ENCODE measurements at regions not wholly inside any gene's neighbourhood (a gene's known extent, or its start where the extent isn't known, plus 50 kb on each side); places are given as distances from the start of the nearest gene placed in this dataset.

- Mint-ChIP-seq H3K4me3 (ENCODE audit: unreplicated experiment) (no peak overlapping the region), H3K27ac (ENCODE audit: unreplicated experiment) (peak overlapping the region; percentile 1), H3K27me3 (ENCODE audit: low read depth, unreplicated experiment) (no peaks in the 10 kb centered on the region), H3K36me3 (ENCODE audit: low read depth, unreplicated experiment) (no peaks in the 10 kb centered on the region), H3K4me1 (ENCODE audit: low read depth, unreplicated experiment) (peaks cover 2% of the 10 kb centered on the region), H3K9me3 (ENCODE audit: unreplicated experiment) (no peaks in the 10 kb centered on the region)
- H2AFZ ChIP-seq (ENCODE audit: low read depth, low read length), result peak overlapping the region; percentile 63
- no peaks in the 10 kb centered on the region for H3K79me2 ChIP-seq (ENCODE audit: insufficient read depth, low read length)
- no peak overlapping the region for H3K9ac ChIP-seq (ENCODE audit: low read length)
- H3K9me3 ChIP-seq (ENCODE audit: insufficient read depth, low read depth, low read length), result no peaks in the 10 kb centered on the region
- peak; percentile 27 for DNase-seq (ENCODE audit: low read depth)
- TF ChIP-seq, protein P1, sequence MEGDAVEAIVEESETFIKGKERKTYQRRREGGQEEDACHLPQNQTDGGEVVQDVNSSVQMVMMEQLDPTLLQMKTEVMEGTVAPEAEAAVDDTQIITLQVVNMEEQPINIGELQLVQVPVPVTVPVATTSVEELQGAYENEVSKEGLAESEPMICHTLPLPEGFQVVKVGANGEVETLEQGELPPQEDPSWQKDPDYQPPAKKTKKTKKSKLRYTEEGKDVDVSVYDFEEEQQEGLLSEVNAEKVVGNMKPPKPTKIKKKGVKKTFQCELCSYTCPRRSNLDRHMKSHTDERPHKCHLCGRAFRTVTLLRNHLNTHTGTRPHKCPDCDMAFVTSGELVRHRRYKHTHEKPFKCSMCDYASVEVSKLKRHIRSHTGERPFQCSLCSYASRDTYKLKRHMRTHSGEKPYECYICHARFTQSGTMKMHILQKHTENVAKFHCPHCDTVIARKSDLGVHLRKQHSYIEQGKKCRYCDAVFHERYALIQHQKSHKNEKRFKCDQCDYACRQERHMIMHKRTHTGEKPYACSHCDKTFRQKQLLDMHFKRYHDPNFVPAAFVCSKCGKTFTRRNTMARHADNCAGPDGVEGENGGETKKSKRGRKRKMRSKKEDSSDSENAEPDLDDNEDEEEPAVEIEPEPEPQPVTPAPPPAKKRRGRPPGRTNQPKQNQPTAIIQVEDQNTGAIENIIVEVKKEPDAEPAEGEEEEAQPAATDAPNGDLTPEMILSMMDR (IDR thresholded peaks at IDR 0.05; ENCODE audit: insufficient read depth, low read depth, low read length), result no peak
- TF ChIP-seq EZH2 (IDR thresholded peaks at IDR 0.05; ENCODE audit: insufficient read depth, low read length), result no peak
- no peaks in the 10 kb centered on the region for H4K20me1 ChIP-seq (ENCODE audit: insufficient read depth, low read length)
- no peak for FAIRE-seq
- no peak overlapping the region for H3K27ac ChIP-seq (ENCODE audit: low read depth, low read length)
- no peaks in the 10 kb centered on the region for H3K36me3 ChIP-seq (ENCODE audit: insufficient read depth, low read length)
- no peak overlapping the region for H3K4me3 ChIP-seq (ENCODE audit: insufficient read depth, low read depth, low read length)
- no peaks in the 10 kb centered on the region for H3K27me3 ChIP-seq (ENCODE audit: insufficient read depth, low read length)
- peak overlapping the region; percentile 34 for H3K4me2 ChIP-seq (ENCODE audit: low read length)
- H3K4me1 ChIP-seq (ENCODE audit: insufficient read depth, low read length), result peaks cover 5% of the 10 kb centered on the region
Observed at GRCh38 chr6:151690768-151691562, 116.5 kb upstream of the ESR1 start.

DNA sequence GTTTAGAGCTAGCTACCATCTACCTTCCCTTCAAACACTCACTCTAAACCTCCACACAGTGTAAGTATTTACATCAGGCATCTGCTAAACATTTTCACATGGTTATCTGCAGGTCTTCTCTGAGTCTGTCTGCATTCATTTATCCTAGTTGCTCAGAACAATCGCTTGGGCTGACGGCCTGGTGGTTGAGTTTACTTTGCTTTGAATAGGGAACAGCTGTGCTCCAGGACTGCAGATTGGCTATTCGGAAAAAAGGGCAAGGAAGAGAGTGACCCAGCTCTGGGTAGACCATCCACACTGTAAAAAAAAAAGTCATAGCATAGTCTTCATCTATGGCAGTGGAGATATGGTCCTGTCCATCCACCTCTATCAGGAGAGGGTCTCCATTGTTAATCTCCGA, 115.3 kb upstream of the ESR1 start:
- no peak overlapping the region for H3K27ac ChIP-seq (ENCODE audit: low read depth, low read length)
- Mint-ChIP-seq H3K4me3 (ENCODE audit: unreplicated experiment) (no peak overlapping the region), H3K36me3 (ENCODE audit: low read depth, unreplicated experiment) (no peaks in the 10 kb centered on the region), H3K9me3 (ENCODE audit: unreplicated experiment) (no peaks in the 10 kb centered on the region), H3K27ac (ENCODE audit: unreplicated experiment) (no peak overlapping the region), H3K27me3 (ENCODE audit: low read depth, unreplicated experiment) (no peaks in the 10 kb centered on the region), H3K4me1 (ENCODE audit: low read depth, unreplicated experiment) (peaks cover 2% of the 10 kb centered on the region)
- no peaks in the 10 kb centered on the region for H3K27me3 ChIP-seq (ENCODE audit: insufficient read depth, low read length)
- H4K20me1 ChIP-seq (ENCODE audit: insufficient read depth, low read length), result no peaks in the 10 kb centered on the region
- H3K9me3 ChIP-seq (ENCODE audit: insufficient read depth, low read depth, low read length), result no peaks in the 10 kb centered on the region
- H3K9ac ChIP-seq (ENCODE audit: low read length), result no peak overlapping the region
- DNase-seq (ENCODE audit: low read depth) (no peak), FAIRE-seq (no peak)
- no peak overlapping the region for H3K4me2 ChIP-seq (ENCODE audit: low read length)
- no peak for TF ChIP-seq EZH2 (IDR thresholded peaks at IDR 0.05; ENCODE audit: insufficient read depth, low read length)
- TF ChIP-seq, protein P1 (IDR thresholded peaks at IDR 0.05; ENCODE audit: insufficient read depth, low read depth, low read length), result no peak
- no peaks in the 10 kb centered on the region for H3K36me3 ChIP-seq (ENCODE audit: insufficient read depth, low read length)
- H2AFZ ChIP-seq (ENCODE audit: low read depth, low read length), result no peak overlapping the region
- H3K79me2 ChIP-seq (ENCODE audit: insufficient read depth, low read length), result no peaks in the 10 kb centered on the region
- no peak overlapping the region for H3K4me3 ChIP-seq (ENCODE audit: insufficient read depth, low read depth, low read length)
- H3K4me1 ChIP-seq (ENCODE audit: insufficient read depth, low read length), result peaks cover 5% of the 10 kb centered on the region

DNA sequence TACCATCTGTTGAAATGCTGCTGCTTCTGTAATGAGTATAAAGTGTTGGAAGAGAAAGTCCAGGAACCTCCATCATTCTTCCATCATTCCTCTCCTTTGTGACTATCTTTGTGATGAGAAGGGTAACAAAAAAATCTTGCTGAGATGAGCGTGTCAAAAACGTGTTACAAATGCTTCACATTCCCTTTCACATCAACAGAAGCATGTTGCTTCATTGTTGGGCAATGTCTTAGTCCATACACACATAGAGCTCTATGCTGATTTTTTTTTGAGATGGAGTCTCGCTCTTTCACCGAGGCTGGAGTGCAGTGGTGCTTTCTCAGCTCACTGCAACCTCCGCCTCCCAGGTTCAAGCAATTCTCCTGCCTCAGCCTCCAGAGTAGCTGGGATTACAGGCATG, 114.1 kb upstream of the ESR1 start:
- H3K4me3 Mint-ChIP-seq (ENCODE audit: unreplicated experiment), result no peak overlapping the region
- H3K27ac ChIP-seq (ENCODE audit: low read depth, low read length), result no peak overlapping the region
- FAIRE-seq (no peak), DNase-seq (ENCODE audit: low read depth) (no peak)
- no peak overlapping the region for H2AFZ ChIP-seq (ENCODE audit: low read depth, low read length)
- H3K4me2 ChIP-seq (ENCODE audit: low read length), result no peak overlapping the region
- TF ChIP-seq, protein P1 (IDR thresholded peaks at IDR 0.05; ENCODE audit: insufficient read depth, low read depth, low read length), result no peak
- no peak for TF ChIP-seq EZH2 (IDR thresholded peaks at IDR 0.05; ENCODE audit: insufficient read depth, low read length)
- no peak overlapping the region for H3K27ac Mint-ChIP-seq (ENCODE audit: unreplicated experiment)
- H4K20me1 ChIP-seq (ENCODE audit: insufficient read depth, low read length), result no peaks in the 10 kb centered on the region
- H3K36me3 Mint-ChIP-seq (ENCODE audit: low read depth, unreplicated experiment), result no peaks in the 10 kb centered on the region
- H3K27me3 Mint-ChIP-seq (ENCODE audit: low read depth, unreplicated experiment), result no peaks in the 10 kb centered on the region
- peaks cover 5% of the 10 kb centered on the region for H3K4me1 ChIP-seq (ENCODE audit: insufficient read depth, low read length)
- peaks cover 2% of the 10 kb centered on the region for H3K4me1 Mint-ChIP-seq (ENCODE audit: low read depth, unreplicated experiment)
- H3K9me3 ChIP-seq (ENCODE audit: insufficient read depth, low read depth, low read length), result no peaks in the 10 kb centered on the region
- no peaks in the 10 kb centered on the region for H3K79me2 ChIP-seq (ENCODE audit: insufficient read depth, low read length)
- H3K36me3 ChIP-seq (ENCODE audit: insufficient read depth, low read length), result no peaks in the 10 kb centered on the region
- H3K9me3 Mint-ChIP-seq (ENCODE audit: unreplicated experiment), result no peaks in the 10 kb centered on the region
- no peak overlapping the region for H3K9ac ChIP-seq (ENCODE audit: low read length)
- no peak overlapping the region for H3K4me3 ChIP-seq (ENCODE audit: insufficient read depth, low read depth, low read length)
- no peaks in the 10 kb centered on the region for H3K27me3 ChIP-seq (ENCODE audit: insufficient read depth, low read length)
